PC-9 (cell line): ENCODE measurements at regions not wholly inside any gene's neighbourhood (a gene's known extent, or its start where the extent isn't known, plus 50 kb on each side); places are given as distances from the start of the nearest gene placed in this dataset.

ENCODE experiments used
- BruUV-seq: library from RNA; stranded (reverse); fragments of 400-500 nt; replicated peaks from 2 replicates; lab custom pipeline; 2021; lab: Mats Ljungman, UMichigan
- CTCF ChIA-PET: fragments of 300-600 bp; sonication (Branson Sonifier 250); formaldehyde crosslinking; loops from one replicate; lab custom pipeline; 2022; ENCODE audit warnings: antibody characterized with exemption; lab: Charles Lee
- POLR2A ChIA-PET: fragments of 300-600 bp; sonication (Branson Sonifier 250); formaldehyde crosslinking; loops from one replicate; lab custom pipeline; 2022; ENCODE audit warnings: antibody characterized with exemption; ENCODE audit not compliant: unreplicated experiment; lab: Charles Lee
- DNase-seq, 2 experiments: peaks; one replicate each; pipeline versions ENCODE4 v3.0.0 to v3.0.0-alpha.2; 2015 to 2022; ENCODE audit warnings: mixed read lengths in 1 of 2
- H2AFZ ChIP-seq: fragments of 200-600 bp; sonication (generic); 2 replicates; pipeline ENCODE4 v1.8.1; 2017; ENCODE audit warnings: antibody characterized with exemption
- H3F3A ChIP-seq: fragments of 200-600 bp; sonication (generic); 2 replicates; pipeline ENCODE4 v1.8.1; 2017; ENCODE audit warnings: antibody characterized with exemption, mild to moderate bottlenecking, low read depth; ENCODE audit not compliant: insufficient read depth
- H3K27ac ChIP-seq: fragments of 200-600 bp; sonication (generic); 2 replicates; pipeline ENCODE4 v1.6.1; 2016; ENCODE audit warnings: mixed run types
- H3K27me3 ChIP-seq: fragments of 200-600 bp; sonication (generic); 2 replicates; pipeline ENCODE4 v1.6.1; 2016; ENCODE audit warnings: low read depth, mixed run types; ENCODE audit not compliant: insufficient read depth
- H3K36me3 ChIP-seq: fragments of 200-600 bp; sonication (generic); 2 replicates; pipeline ENCODE4 v1.6.1; 2016; ENCODE audit warnings: low read depth, mixed run types
- H3K4me1 ChIP-seq: fragments of 200-600 bp; sonication (generic); replicated peaks from 2 replicates; pipeline ENCODE4 v1.6.1; 2016; ENCODE audit warnings: mixed run types; ENCODE audit not compliant: insufficient read depth
- H3K4me2 ChIP-seq: fragments of 200-600 bp; sonication (generic); 2 replicates; pipeline ENCODE4 v1.6.1; 2017; ENCODE audit warnings: mixed run types
- H3K4me3 ChIP-seq: fragments of 200-600 bp; sonication (generic); 2 replicates; pipeline ENCODE4 v1.6.1; 2016; ENCODE audit warnings: mixed run types
- H3K79me2 ChIP-seq: fragments of 200-600 bp; sonication (generic); 2 replicates; pipeline ENCODE4 v1.6.1; 2017; ENCODE audit warnings: low read depth, mixed run types
- H3K9me2 ChIP-seq: fragments of 200-600 bp; sonication (generic); 2 replicates; pipeline ENCODE4 v1.8.1; 2017; ENCODE audit warnings: mild to moderate bottlenecking; ENCODE audit not compliant: insufficient read depth
- H3K9me3 ChIP-seq: fragments of 200-600 bp; sonication (generic); 2 replicates; pipeline ENCODE4 v1.8.1; 2016; ENCODE audit warnings: low read depth; ENCODE audit not compliant: insufficient read depth
- H4K20me1 ChIP-seq: fragments of 200-600 bp; sonication (generic); 2 replicates; pipeline ENCODE4 v1.8.1; 2017; ENCODE audit not compliant: insufficient read depth
- EZH2 ChIP-seq: fragments of 200-600 bp; sonication (generic); IDR thresholded peaks from 2 replicates; pipeline ENCODE4 v1.8.0; 2017; ENCODE audit warnings: antibody characterized with exemption, low read depth
- intact Hi-C: fragments of 100-400 bp; cut with micrococcal nuclease; formaldehyde crosslinking; loops from one replicate; pipeline ENCODE4 v1.10.0; 2022; ENCODE audit not compliant: unreplicated experiment
- TF ChIP-seq, protein P1 (sequence below): fragments of 200-600 bp; sonication (generic); conservative IDR thresholded peaks from 2 replicates; pipeline ENCODE4 v1.6.1; 2017; ENCODE audit warnings: mixed run types, antibody characterized with exemption, mild to moderate bottlenecking, moderate library complexity

DNA sequence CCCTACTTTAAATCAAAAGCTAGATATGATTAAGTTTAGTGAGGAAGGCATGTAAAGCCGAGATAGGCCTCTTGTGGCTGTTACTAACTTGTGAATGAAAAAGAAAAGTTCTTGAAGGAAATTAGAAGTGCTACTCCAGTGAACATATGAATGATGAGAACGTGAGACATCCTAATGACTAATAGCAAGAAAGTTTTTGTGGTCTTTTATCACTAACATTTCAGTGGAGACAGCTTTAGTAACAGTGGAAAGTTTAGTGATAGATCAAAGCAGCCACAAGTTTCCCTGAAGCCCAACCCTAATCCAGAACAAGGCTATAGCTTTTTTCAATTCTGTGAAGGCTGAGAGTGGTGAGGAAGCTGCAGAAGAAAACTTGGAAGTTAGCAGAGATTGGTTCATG lies 73.6 kb upstream of the LRRC8B start:
- Histone ChIP-seq H3K4me3 (no peak overlapping the region), H3K27ac (no peak overlapping the region), H3K4me1 (0 out of 2 replicates have a peak, but pooled peaks cover 3% of the 10 kb centered on the region), H3K79me2 (no peaks in the 10 kb centered on the region), H3K27me3 (no peaks in the 10 kb centered on the region), H4K20me1 (no peaks in the 10 kb centered on the region), H3K9me2 (no peaks in the 10 kb centered on the region), H3F3A (no peaks in the 10 kb centered on the region), H2AFZ (no peak overlapping the region), H3K36me3 (no peaks in the 10 kb centered on the region), H3K4me2 (no peak overlapping the region), H3K9me3 (no peaks in the 10 kb centered on the region)
- ChIA-PET POLR2A (no interaction called here), CTCF (no interaction called here)
- no peak for DNase-seq
- TF ChIP-seq EZH2: no peak
- TF ChIP-seq, protein P1, sequence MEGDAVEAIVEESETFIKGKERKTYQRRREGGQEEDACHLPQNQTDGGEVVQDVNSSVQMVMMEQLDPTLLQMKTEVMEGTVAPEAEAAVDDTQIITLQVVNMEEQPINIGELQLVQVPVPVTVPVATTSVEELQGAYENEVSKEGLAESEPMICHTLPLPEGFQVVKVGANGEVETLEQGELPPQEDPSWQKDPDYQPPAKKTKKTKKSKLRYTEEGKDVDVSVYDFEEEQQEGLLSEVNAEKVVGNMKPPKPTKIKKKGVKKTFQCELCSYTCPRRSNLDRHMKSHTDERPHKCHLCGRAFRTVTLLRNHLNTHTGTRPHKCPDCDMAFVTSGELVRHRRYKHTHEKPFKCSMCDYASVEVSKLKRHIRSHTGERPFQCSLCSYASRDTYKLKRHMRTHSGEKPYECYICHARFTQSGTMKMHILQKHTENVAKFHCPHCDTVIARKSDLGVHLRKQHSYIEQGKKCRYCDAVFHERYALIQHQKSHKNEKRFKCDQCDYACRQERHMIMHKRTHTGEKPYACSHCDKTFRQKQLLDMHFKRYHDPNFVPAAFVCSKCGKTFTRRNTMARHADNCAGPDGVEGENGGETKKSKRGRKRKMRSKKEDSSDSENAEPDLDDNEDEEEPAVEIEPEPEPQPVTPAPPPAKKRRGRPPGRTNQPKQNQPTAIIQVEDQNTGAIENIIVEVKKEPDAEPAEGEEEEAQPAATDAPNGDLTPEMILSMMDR: no peak
- no TSS peak for BruUV-seq
- intact Hi-C loops: no loop called here

DNA sequence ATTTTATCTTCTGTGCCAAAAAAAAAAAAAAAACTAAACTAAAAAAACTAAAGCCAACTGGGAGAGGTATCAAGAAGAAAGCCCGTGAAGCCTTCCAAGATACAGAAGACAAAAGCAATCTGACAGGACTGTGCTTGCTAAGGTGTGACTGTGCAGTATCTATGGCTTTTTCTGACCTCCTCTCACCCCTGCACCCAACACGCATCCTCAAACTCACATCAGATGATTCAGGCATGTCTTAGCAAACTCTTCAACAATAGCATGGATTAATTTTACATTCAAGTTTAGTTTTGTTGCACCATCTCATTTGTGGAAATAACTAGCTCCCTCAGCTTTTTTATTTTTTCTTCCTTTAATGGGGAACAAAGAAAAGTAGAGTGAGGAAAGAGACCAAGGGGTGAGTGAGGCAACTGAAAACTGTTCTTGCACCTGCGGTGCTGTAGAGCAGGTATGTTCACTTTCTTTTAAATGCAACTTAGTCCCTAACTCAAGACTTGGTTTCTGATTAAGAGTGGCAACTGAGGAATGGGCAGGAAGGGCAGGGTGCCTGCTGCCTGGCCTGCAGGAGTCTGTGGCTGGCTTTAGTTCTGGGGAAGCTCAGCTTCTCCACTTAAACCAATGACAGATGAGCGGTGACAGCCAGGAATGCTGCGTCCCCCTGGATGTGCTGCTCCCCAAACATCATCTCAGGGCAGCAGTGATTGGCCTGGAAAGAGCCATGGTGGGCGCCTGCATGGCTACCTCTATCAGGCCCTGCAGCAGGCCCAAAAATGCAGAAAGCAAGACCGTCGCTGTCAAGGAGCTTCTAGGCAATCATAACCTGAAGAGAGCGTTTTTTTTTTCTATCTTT lies 71.3 kb upstream of the LRRC8B start:
- Histone ChIP-seq H3K27ac (no peak overlapping the region), H3K27me3 (no peaks in the 10 kb centered on the region), H2AFZ (no peak overlapping the region), H3K36me3 (no peaks in the 10 kb centered on the region), H4K20me1 (no peaks in the 10 kb centered on the region), H3K79me2 (no peaks in the 10 kb centered on the region), H3K4me2 (no peak overlapping the region), H3K4me3 (no peak overlapping the region), H3K9me3 (no peaks in the 10 kb centered on the region), H3K4me1 (0 out of 2 replicates have a peak, but pooled peaks cover 3% of the 10 kb centered on the region), H3K9me2 (no peaks in the 10 kb centered on the region), H3F3A (no peaks in the 10 kb centered on the region)
- POLR2A ChIA-PET: no interaction called here
- TF ChIP-seq EZH2: no peak
- intact Hi-C loops: no loop called here
- no peak for DNase-seq
- CTCF ChIA-PET: interaction anchor here (0.6 to 0.7 kb wide), 2 partner anchors 28 to 310 kb away, joined by 3 read pairs; no protein-coding TSS in a partner anchor
- no TSS peak for BruUV-seq

DNA sequence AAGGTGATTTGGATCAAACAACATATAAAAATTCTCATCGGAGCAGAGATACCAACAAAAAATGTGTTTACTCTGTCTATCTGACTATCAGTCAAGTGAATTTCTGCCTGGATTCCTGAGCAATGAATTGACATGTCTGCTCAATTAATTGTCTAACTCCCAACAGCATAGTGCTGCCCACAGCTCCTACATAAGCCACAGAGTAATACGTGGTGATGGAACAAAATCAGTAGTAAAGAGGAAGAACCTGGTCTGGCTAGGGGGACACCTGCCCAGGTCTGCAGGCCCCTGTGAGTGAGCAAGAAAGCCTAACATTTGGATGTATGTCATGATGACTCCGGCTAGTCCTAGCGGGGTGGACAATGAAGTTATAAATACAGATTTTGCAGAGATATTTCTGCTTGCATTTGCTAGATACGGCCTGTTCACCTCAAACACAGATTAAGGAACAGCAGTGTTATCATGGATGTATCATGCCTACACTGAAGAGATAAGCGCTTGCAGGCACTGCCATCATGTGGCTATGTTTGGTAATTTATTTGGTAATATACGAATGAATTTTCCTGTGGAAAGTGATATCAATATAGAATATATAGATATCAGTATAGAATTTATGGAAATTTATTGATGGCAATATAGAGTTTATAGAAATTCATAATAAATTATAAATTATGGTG lies 69.6 kb upstream of the LRRC8B start:
- intact Hi-C loops: loop anchor here (1.0 to 2.0 kb wide), 2 partner anchors 96 to 457 kb away; no protein-coding TSS in a partner anchor
- no peaks in the 10 kb centered on the region for H3K79me2 ChIP-seq
- no peak overlapping the region for H3K27ac ChIP-seq
- CTCF ChIA-PET: no interaction called here
- BruUV-seq: no TSS peak
- POLR2A ChIA-PET: no interaction called here
- no peak overlapping the region for H2AFZ ChIP-seq
- no peaks in the 10 kb centered on the region for H3K9me3 ChIP-seq
- H3F3A ChIP-seq: no peaks in the 10 kb centered on the region
- H4K20me1 ChIP-seq: no peaks in the 10 kb centered on the region
- no peaks in the 10 kb centered on the region for H3K9me2 ChIP-seq
- H3K36me3 ChIP-seq: no peaks in the 10 kb centered on the region
- H3K4me2 ChIP-seq: 0 out of 2 replicates have a peak overlapping the region, but pooled peaks have one; percentile 20
- H3K4me1 ChIP-seq: 0 out of 2 replicates have a peak, but pooled peaks cover 3% of the 10 kb centered on the region
- TF ChIP-seq, protein P1: peak; percentile 94
- TF ChIP-seq EZH2: no peak
- H3K4me3 ChIP-seq: no peak overlapping the region
- DNase-seq: peak; percentile 36 to 56
- H3K27me3 ChIP-seq: no peaks in the 10 kb centered on the region
